Endothelial cell (in vitro differentiated cells): ENCODE measurements at regions not wholly inside any gene's neighbourhood (a gene's known extent, or its start where the extent isn't known, plus 50 kb on each side); places are given as distances from the start of the nearest gene placed in this dataset.

Experiments
- DNase-seq: peaks from one replicate; pipeline ENCODE4 v3.0.0; 2021; ENCODE audit warnings: low spot score
- H3K27ac Mint-ChIP-seq: one replicate; pipeline ENCODE4 v1.8.0; 2021; ENCODE audit warnings: mixed read lengths, inconsistent platforms; ENCODE audit not compliant: unreplicated experiment
- H3K27me3 Mint-ChIP-seq: one replicate; pipeline ENCODE4 v1.8.0; 2021; ENCODE audit warnings: mild to moderate bottlenecking, moderate library complexity, mixed read lengths, inconsistent platforms; ENCODE audit not compliant: unreplicated experiment
- H3K36me3 Mint-ChIP-seq: one replicate; pipeline ENCODE4 v1.8.0; 2021; ENCODE audit warnings: mild to moderate bottlenecking, low read depth, mixed read lengths, inconsistent platforms; ENCODE audit not compliant: unreplicated experiment
- H3K4me1 Mint-ChIP-seq: one replicate; pipeline ENCODE4 v1.8.0; 2021; ENCODE audit warnings: mild to moderate bottlenecking, mixed read lengths, inconsistent platforms; ENCODE audit not compliant: unreplicated experiment
- H3K4me3 Mint-ChIP-seq: one replicate; pipeline ENCODE4 v1.8.0; 2021; ENCODE audit warnings: mild to moderate bottlenecking, mixed read lengths, inconsistent platforms; ENCODE audit not compliant: unreplicated experiment
- H3K9me3 Mint-ChIP-seq: one replicate; pipeline ENCODE4 v1.8.0; 2021; ENCODE audit warnings: mixed read lengths, inconsistent platforms; ENCODE audit not compliant: unreplicated experiment
- TF ChIP-seq, protein P1 (sequence below): fragments of 200-600 bp; sonication (generic); IDR thresholded peaks from one replicate; pipeline ENCODE4 v1.5.0; 2021; ENCODE audit warnings: antibody characterized with exemption; ENCODE audit not compliant: unreplicated experiment

DNA sequence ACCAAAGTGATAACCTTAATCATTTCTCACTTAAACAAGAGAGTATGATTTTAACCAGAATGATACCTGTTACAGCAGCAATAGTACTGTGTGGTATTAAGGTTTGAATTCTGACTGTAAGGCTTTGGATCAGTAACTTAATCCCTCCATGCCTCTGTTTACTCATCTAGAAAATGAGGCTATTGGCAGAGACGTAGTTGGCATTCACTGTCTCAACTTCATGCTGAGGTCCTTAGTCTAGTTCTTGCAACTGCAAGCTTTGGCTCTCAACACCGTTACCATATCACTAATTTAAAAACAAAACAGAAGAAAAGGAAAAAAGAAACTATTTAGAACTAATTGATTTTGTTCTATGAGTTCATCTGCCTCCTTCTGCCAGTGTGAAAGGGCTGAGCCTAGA lies 875.4 kb downstream of the MCTP2 start:
- no peak overlapping the region for H3K27ac Mint-ChIP-seq
- H3K27me3 Mint-ChIP-seq: no peaks in the 10 kb centered on the region
- H3K4me3 Mint-ChIP-seq: no peak overlapping the region
- peaks cover 4% of the 10 kb centered on the region for H3K4me1 Mint-ChIP-seq
- no peak for DNase-seq
- TF ChIP-seq, protein P1, sequence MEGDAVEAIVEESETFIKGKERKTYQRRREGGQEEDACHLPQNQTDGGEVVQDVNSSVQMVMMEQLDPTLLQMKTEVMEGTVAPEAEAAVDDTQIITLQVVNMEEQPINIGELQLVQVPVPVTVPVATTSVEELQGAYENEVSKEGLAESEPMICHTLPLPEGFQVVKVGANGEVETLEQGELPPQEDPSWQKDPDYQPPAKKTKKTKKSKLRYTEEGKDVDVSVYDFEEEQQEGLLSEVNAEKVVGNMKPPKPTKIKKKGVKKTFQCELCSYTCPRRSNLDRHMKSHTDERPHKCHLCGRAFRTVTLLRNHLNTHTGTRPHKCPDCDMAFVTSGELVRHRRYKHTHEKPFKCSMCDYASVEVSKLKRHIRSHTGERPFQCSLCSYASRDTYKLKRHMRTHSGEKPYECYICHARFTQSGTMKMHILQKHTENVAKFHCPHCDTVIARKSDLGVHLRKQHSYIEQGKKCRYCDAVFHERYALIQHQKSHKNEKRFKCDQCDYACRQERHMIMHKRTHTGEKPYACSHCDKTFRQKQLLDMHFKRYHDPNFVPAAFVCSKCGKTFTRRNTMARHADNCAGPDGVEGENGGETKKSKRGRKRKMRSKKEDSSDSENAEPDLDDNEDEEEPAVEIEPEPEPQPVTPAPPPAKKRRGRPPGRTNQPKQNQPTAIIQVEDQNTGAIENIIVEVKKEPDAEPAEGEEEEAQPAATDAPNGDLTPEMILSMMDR: no peak
- no peaks in the 10 kb centered on the region for H3K36me3 Mint-ChIP-seq
- H3K9me3 Mint-ChIP-seq: no peaks in the 10 kb centered on the region

DNA sequence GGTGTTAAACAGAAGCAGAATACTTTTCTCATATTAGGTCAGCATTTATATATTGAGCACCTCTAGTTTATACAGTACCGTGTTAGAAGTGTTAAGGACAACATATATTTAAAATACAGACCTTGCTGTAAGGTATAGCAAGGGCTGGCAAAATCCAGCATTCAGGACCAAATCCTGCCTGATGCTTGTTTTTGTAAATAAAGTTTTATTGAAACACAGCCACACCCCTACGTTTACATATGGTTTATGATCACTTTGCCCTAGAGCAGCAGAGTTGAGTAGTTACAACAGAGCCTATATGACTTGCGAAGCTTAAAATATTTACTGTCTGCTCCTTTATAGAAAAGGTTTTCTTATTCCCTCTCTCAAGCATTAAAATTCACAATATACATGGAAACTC lies 877.3 kb downstream of the MCTP2 start:
- Mint-ChIP-seq H3K27ac (no peak overlapping the region), H3K9me3 (no peaks in the 10 kb centered on the region), H3K4me1 (peaks cover 4% of the 10 kb centered on the region), H3K36me3 (no peaks in the 10 kb centered on the region), H3K4me3 (no peak overlapping the region), H3K27me3 (no peaks in the 10 kb centered on the region)
- no peak for DNase-seq
- TF ChIP-seq, protein P1: no peak

DNA sequence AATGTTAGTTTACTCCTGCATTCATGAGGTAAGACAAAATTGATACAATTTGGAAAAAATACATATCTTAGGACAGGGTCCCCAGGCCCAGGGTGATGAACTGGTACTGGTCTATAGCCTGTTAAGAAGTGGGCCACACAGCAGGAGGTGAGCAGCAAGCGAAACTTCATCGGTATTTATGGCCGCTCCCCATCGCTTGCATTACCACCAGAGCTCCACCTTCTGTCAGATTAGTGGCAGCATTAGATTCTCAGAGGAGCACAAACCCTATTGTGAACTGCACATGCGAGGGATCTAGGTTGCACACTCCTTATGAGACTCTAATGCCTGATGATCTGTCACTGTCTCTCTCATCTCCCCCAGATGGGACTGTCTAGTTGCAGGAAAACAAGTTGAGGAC lies 880.6 kb downstream of the MCTP2 start:
- H3K27ac Mint-ChIP-seq: no peak overlapping the region
- H3K36me3 Mint-ChIP-seq: no peaks in the 10 kb centered on the region
- H3K4me1 Mint-ChIP-seq: peaks cover 4% of the 10 kb centered on the region
- TF ChIP-seq, protein P1: no peak
- no peak for DNase-seq
- H3K27me3 Mint-ChIP-seq: no peaks in the 10 kb centered on the region
- no peaks in the 10 kb centered on the region for H3K9me3 Mint-ChIP-seq
- no peak overlapping the region for H3K4me3 Mint-ChIP-seq

DNA sequence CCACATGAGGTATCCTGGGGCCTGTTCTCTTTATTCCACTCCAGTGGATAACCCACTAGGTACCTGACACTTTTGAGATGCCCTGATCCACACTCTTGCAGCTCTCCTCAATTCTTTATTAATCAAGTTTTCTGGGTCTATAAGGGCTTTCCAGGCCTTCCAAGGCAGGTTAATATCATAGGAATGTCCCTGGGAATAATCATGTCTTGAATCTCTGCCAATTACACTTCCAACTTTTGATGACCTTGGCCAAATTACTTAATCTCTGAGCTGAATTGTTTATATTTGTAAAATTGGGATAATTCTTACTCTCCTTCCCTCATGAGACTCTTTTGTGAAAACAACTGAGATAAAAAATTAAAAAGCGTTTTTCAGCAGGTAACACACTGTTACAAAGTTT lies 881.7 kb downstream of the MCTP2 start:
- TF ChIP-seq, protein P1: no peak
- Mint-ChIP-seq H3K4me3 (no peak overlapping the region), H3K27ac (no peak overlapping the region), H3K27me3 (no peaks in the 10 kb centered on the region), H3K36me3 (no peaks in the 10 kb centered on the region), H3K9me3 (no peaks in the 10 kb centered on the region), H3K4me1 (peaks cover 4% of the 10 kb centered on the region)
- no peak for DNase-seq

DNA sequence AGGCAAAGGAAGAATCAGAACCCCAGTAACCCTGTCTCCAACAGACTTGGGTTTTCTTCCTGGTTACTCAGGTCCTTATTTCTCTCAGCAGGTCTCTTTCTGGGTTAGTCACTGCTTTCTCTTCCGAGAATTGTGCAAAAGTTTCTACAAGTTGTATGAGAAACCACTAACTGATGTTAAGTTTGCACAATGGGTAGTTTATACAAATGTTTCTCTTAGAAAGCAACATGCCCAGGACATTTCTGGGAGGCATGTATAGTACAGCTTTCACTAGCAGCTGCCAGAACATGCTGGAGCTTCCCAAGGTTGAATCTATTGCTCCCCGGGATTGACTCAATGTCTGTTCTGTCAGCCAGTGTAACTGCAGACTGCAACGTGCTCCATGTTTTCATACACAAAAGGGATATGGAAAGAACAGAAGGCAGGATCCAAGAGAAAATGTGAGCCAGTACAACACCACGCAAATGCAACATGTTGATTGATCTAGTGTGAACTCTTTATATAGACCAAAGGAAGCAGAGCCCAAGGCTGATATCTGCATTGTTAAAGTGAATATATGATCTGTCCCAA lies 887.8 kb downstream of the MCTP2 start:
- Mint-ChIP-seq H3K4me1 (no peaks in the 10 kb centered on the region), H3K27ac (no peak overlapping the region), H3K27me3 (peaks cover 1% of the 10 kb centered on the region), H3K4me3 (no peak overlapping the region), H3K36me3 (no peaks in the 10 kb centered on the region), H3K9me3 (no peaks in the 10 kb centered on the region)
- DNase-seq: no peak
- TF ChIP-seq, protein P1: no peak
